Heart right ventricle (tissue), 16 donors: ENCODE measurements at regions not wholly inside any gene's neighbourhood (a gene's known extent, or its start where the extent isn't known, plus 50 kb on each side); places are given as distances from the start of the nearest gene placed in this dataset.

Experiments used
- ATAC-seq, 8 donors: fragments of 200-7000 bp; cut with Tn5 transposase; one replicate each; pipeline ENCODE4 v1.9.1; 2020; ENCODE audit warnings: mild to moderate bottlenecking in 8 of 8, moderate library complexity in 8 of 8, moderate number of reproducible peaks in 1 of 8
- DNase-seq, 2 donors: peaks; one replicate each; pipeline ENCODE4 v3.0.0-alpha.2; 2020
- H3K27ac ChIP-seq, 10 donors: fragments of 200-600 bp; sonication (generic) in 2 of 10; one replicate each; pipeline versions ENCODE4 v1.5.0 to v1.8.0; 2020 to 2022; ENCODE audit warnings: mild to moderate bottlenecking in 3 of 10
- H3K27me3 ChIP-seq, 7 donors: fragments of 200-600 bp; one replicate each; pipeline ENCODE4 v1.8.0; 2021 to 2022; ENCODE audit warnings: mild to moderate bottlenecking in 2 of 7
- H3K36me3 ChIP-seq, 9 donors: fragments of 200-600 bp; sonication (generic) in 1 of 9; one replicate each; pipeline versions ENCODE4 v1.5.0 to v1.8.0; 2020 to 2022; ENCODE audit warnings: mild to moderate bottlenecking in 2 of 9
- H3K4me1 ChIP-seq, 9 donors: fragments of 200-600 bp; sonication (generic) in 1 of 9; one replicate each; pipeline versions ENCODE4 v1.5.0 to v1.8.0; 2020 to 2022; ENCODE audit warnings: mild to moderate bottlenecking in 4 of 9
- H3K4me3 ChIP-seq, 10 donors: fragments of 200-600 bp; sonication (generic) in 2 of 10; one replicate each; pipeline versions ENCODE4 v1.5.0 to v1.8.0; 2020 to 2022; ENCODE audit warnings: mild to moderate bottlenecking in 7 of 10, moderate library complexity in 2 of 10
- H3K9me3 ChIP-seq, 11 donors: fragments of 200-600 bp in 10 of 11; sonication (generic) in 2 of 11; one replicate each; pipeline versions ENCODE4 v1.5.0 to v1.8.0; 2013 to 2022; ENCODE audit warnings: mild to moderate bottlenecking in 2 of 11, control low read depth in 1 of 11, moderate library complexity in 1 of 11
- WGBS, 2 donors: extraction: QIAGEN DNeasy Blood & Tissue Kit; methylation state at CpG; one replicate each; pipeline ENCODE4 v1.1.7; 2013; ENCODE audit warnings: inconsistent platforms in 1 of 2; 5-methylcytosine and 5-hydroxymethylcytosine counted together
- intact Hi-C, 10 donors: fragments of 100-400 bp; cut with DNase I; formaldehyde crosslinking; loops; one replicate each; pipeline versions ENCODE4 v1.11.1 to v1.14.2; 2022
- TF ChIP-seq, protein P1 (sequence below), 9 donors: fragments of 200-600 bp; sonication (generic) in 2 of 9; IDR thresholded peaks; one replicate each; pipeline versions ENCODE4 v1.5.0 to v1.8.0; 2021 to 2022; ENCODE audit warnings: antibody characterized with exemption in 9 of 9, mild to moderate bottlenecking in 5 of 9, moderate library complexity in 1 of 9
- donor health status: Arrhythmogenic right ventricular cardiomyopathy.
- donor health status: ischemic (EF 13 %, LVEDD 7.1; RV severe dilation, severe dysfunction).
- donor health status: healthy with polysubstance abuse.
- donor health status: DM: no; HTN: yes; CAD: no.
- donor health status: DM: no; HTN: no; CAD: no.
- donor health status: ischemic (EF 25% LVEDD 6.9; RV normal size, moderate dysfunction).
- donor health status: ischemic (EF 25% LVEDD 5.7; RV mildly dilated, moderate dysfunction).
- donor health status: healthy.
- donor health status: DM: yes; HTN: yes; CAD: no.
- donor health status: Ischemic cardiomyopathy.
- donor health status: ischemic (EF 35%, LVEDD 5.7; RV mildly dilated, moderate dysfunction).
- donor health status: nonischemic (EF 11% LVEDD 7.7; RV severe dilation, severe dysfunction).
- donor health status: DM: yes; HTN: yes; CAD: no.
- donor health status: PGD.
- donor health status: ischemic (EF 29% LVEDD 5.4; RV normal size, mild dysfunction).
- donor health status: nonischemic (EF 23%, LVEDD 6.1; RV moderate dilation, normal function).

- no peak overlapping the region for H3K27ac ChIP-seq
- DNase-seq, result no peak
- ATAC-seq, result no peak
Observed at GRCh38 chr18:41657189-41657588, 297.8 kb upstream of the PIK3C3 start.

DNA sequence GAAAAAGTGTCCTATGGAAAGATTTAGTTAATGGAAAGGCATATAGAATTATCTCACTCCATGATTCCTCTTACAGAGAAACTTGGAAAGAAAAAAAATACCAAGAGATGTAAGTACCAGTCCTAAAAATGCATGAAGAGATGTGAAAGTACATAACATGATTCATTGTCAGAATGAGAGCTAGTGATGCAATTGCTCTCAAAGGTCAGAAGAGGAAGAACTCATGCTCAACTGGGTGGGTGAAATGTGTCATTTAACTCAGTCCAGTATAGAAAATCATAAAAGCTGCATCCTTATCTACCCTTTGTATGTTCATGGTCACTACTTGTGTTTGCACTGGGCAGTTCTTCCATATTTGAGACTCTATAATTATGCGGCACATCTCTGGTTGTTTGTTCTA is 300.0 kb upstream of the PIK3C3 start:
- TF ChIP-seq, protein P1, sequence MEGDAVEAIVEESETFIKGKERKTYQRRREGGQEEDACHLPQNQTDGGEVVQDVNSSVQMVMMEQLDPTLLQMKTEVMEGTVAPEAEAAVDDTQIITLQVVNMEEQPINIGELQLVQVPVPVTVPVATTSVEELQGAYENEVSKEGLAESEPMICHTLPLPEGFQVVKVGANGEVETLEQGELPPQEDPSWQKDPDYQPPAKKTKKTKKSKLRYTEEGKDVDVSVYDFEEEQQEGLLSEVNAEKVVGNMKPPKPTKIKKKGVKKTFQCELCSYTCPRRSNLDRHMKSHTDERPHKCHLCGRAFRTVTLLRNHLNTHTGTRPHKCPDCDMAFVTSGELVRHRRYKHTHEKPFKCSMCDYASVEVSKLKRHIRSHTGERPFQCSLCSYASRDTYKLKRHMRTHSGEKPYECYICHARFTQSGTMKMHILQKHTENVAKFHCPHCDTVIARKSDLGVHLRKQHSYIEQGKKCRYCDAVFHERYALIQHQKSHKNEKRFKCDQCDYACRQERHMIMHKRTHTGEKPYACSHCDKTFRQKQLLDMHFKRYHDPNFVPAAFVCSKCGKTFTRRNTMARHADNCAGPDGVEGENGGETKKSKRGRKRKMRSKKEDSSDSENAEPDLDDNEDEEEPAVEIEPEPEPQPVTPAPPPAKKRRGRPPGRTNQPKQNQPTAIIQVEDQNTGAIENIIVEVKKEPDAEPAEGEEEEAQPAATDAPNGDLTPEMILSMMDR (IDR thresholded peaks at IDR 0.05), result no peak
- ATAC-seq (no peak), DNase-seq (no peak)
- 100% methylated on average over 1 of the region's 1 CpG for WGBS, 2 donors
- no peak overlapping the region for H3K27ac ChIP-seq
- H3K36me3 ChIP-seq, result no peaks in the 10 kb centered on the region
- H3K27me3 ChIP-seq, result no peaks in the 10 kb centered on the region
- no peak overlapping the region for H3K4me3 ChIP-seq
- no peaks in the 10 kb centered on the region for H3K9me3 ChIP-seq
- intact Hi-C loops, result no loop called here
- H3K4me1 ChIP-seq, result no peaks in the 10 kb centered on the region

More at GRCh38 chr18:41657189-41657588, 297.8 kb upstream of the PIK3C3 start:
- no peaks in the 10 kb centered on the region for H3K27me3 ChIP-seq
- 91 to 95% methylated on average over 4 of the region's 4 CpGs for WGBS, 2 donors
- H3K4me1 ChIP-seq, result no peaks in the 10 kb centered on the region
- no peak overlapping the region for H3K4me3 ChIP-seq
- no peaks in the 10 kb centered on the region for H3K36me3 ChIP-seq
- H3K9me3 ChIP-seq, result no peaks in the 10 kb centered on the region
- intact Hi-C loops, result no loop called here
- TF ChIP-seq, protein P1 (IDR thresholded peaks at IDR 0.05), result no peak

- no peak overlapping the region for H3K27ac ChIP-seq
- no peaks in the 10 kb centered on the region for H3K4me1 ChIP-seq
- WGBS, 2 donors, result 88 to 90% methylated on average over 2 of the region's 2 CpGs
- H3K36me3 ChIP-seq, result no peaks in the 10 kb centered on the region
- no peak for ATAC-seq
- no peak overlapping the region for H3K4me3 ChIP-seq
- no peak for DNase-seq
- TF ChIP-seq, protein P1 (IDR thresholded peaks at IDR 0.05), result no peak
- no peaks in the 10 kb centered on the region for H3K27me3 ChIP-seq
- intact Hi-C loops, result no loop called here
- H3K9me3 ChIP-seq, result peaks cover 0 to 7% (median 2%) of the 10 kb centered on the region in 11 donors
Observed at GRCh38 chr18:41647914-41648313, 307.1 kb upstream of the PIK3C3 start.

GRCh38 chr18:41646915-41647620 is 308.0 kb upstream of the PIK3C3 start:
- WGBS, 2 donors, result 68 to 69% methylated on average over 11 of the region's 11 CpGs
- ATAC-seq (no peak), DNase-seq (no peak)
- Histone ChIP-seq H3K27ac (no peak overlapping the region), H3K4me1 (no peaks in the 10 kb centered on the region), H3K4me3 (no peak overlapping the region), H3K36me3 (no peaks in the 10 kb centered on the region), H3K9me3 (peaks cover 0 to 7% (median 2%) of the 10 kb centered on the region in 11 donors), H3K27me3 (no peaks in the 10 kb centered on the region)
- TF ChIP-seq, protein P1 (IDR thresholded peaks at IDR 0.05), result no peak
- intact Hi-C loops, result no loop called here
